Mesenchymal stem cell (in vitro differentiated cells and primary cell): ENCODE measurements at regions not wholly inside any gene's neighbourhood (a gene's known extent, or its start where the extent isn't known, plus 50 kb on each side); places are given as distances from the start of the nearest gene placed in this dataset.

ENCODE experiments used
- DNase-seq: peaks from one replicate; pipeline ENCODE4 v3.0.0-alpha.2; 2013
- H2AFZ ChIP-seq: one replicate; pipeline ENCODE4 v1.6.1; 2013; ENCODE audit warnings: low read depth, mild to moderate bottlenecking, control low read depth, inconsistent platforms, low read length, moderate library complexity
- H2AK5ac ChIP-seq: 2 replicates; pipeline ENCODE4 v1.6.1; 2013; ENCODE audit warnings: low read length, moderate library complexity, mild to moderate bottlenecking, inconsistent platforms; ENCODE audit not compliant: severe bottlenecking
- H2BK120ac ChIP-seq: one replicate; pipeline ENCODE4 v1.6.1; 2013; ENCODE audit warnings: low read depth, mild to moderate bottlenecking, inconsistent platforms, low read length, moderate library complexity
- H2BK12ac ChIP-seq, 2 experiments: one replicate each; pipeline ENCODE4 v1.6.1; 2013; ENCODE audit warnings: inconsistent platforms in 2 of 2, low read length in 2 of 2, mild to moderate bottlenecking in 2 of 2, moderate library complexity in 2 of 2, control low read depth in 1 of 2
- H2BK15ac ChIP-seq: one replicate; pipeline ENCODE4 v1.6.1; 2013; ENCODE audit warnings: mild to moderate bottlenecking, low read depth, inconsistent platforms; ENCODE audit not compliant: poor library complexity, severe bottlenecking
- H2BK5ac ChIP-seq: 2 replicates; pipeline ENCODE4 v1.6.1; 2013; ENCODE audit warnings: low read depth, mild to moderate bottlenecking, low read length, control low read depth, inconsistent platforms; ENCODE audit not compliant: poor library complexity, severe bottlenecking
- H3K14ac ChIP-seq, 2 experiments: one replicate each; pipeline ENCODE4 v1.6.1; 2013; ENCODE audit warnings: inconsistent platforms in 2 of 2, low read length in 2 of 2, control low read depth in 1 of 2, mild to moderate bottlenecking in 1 of 2, moderate library complexity in 1 of 2
- H3K18ac ChIP-seq, 2 experiments: one replicate each; pipeline ENCODE4 v1.6.1; 2013; ENCODE audit warnings: inconsistent platforms in 2 of 2, low read length in 2 of 2, control low read depth in 1 of 2, low read depth in 1 of 2, mild to moderate bottlenecking in 1 of 2
- H3K23ac ChIP-seq, 2 experiments: one replicate each; pipeline ENCODE4 v1.6.1; 2013; ENCODE audit warnings: inconsistent platforms in 2 of 2, low read length in 2 of 2, mild to moderate bottlenecking in 2 of 2, moderate library complexity in 2 of 2, control low read depth in 1 of 2
- H3K27ac ChIP-seq: 2 replicates; pipeline ENCODE4 v1.5.1; 2013; ENCODE audit warnings: mild to moderate bottlenecking, moderate library complexity, low read length, control low read depth, inconsistent platforms; ENCODE audit not compliant: poor library complexity, severe bottlenecking
- H3K27me3 ChIP-seq, 2 experiments: 2 replicates each; pipeline versions ENCODE4 v1.6.1 to v1.7.0; 2013; ENCODE audit warnings: low read length in 2 of 2, mild to moderate bottlenecking in 2 of 2, moderate library complexity in 2 of 2, control low read depth in 1 of 2, inconsistent platforms in 1 of 2; ENCODE audit not compliant: control insufficient read depth in 1 of 2, insufficient read depth in 1 of 2
- H3K36me3 ChIP-seq, 2 experiments: 2 replicates each; pipeline versions ENCODE4 v1.6.1 to v1.7.0; 2013; ENCODE audit warnings: low read length in 2 of 2, control low read depth in 1 of 2, inconsistent platforms in 1 of 2, low read depth in 1 of 2, mild to moderate bottlenecking in 1 of 2; ENCODE audit not compliant: insufficient read depth in 2 of 2, control insufficient read depth in 1 of 2
- H3K4ac ChIP-seq, 2 experiments: one replicate each; pipeline ENCODE4 v1.6.1; 2013; ENCODE audit warnings: inconsistent platforms in 2 of 2, low read length in 2 of 2, mild to moderate bottlenecking in 2 of 2, moderate library complexity in 2 of 2, control low read depth in 1 of 2, low read depth in 1 of 2
- H3K4me1 ChIP-seq: 2 replicates; pipeline ENCODE4 v1.6.1; 2013; ENCODE audit warnings: low read depth, low read length, control low read depth; ENCODE audit not compliant: control insufficient read depth, insufficient read depth
- H3K4me2 ChIP-seq: 2 replicates; pipeline ENCODE4 v1.6.1; 2013; ENCODE audit warnings: low read length, mild to moderate bottlenecking, inconsistent platforms; ENCODE audit not compliant: poor library complexity, severe bottlenecking
- H3K4me3 ChIP-seq, 2 experiments: 2 replicates each; pipeline versions ENCODE4 v1.5.1 to v1.7.0; 2013; ENCODE audit warnings: low read length in 2 of 2, mild to moderate bottlenecking in 2 of 2, control low read depth in 1 of 2, low read depth in 1 of 2; ENCODE audit not compliant: insufficient read depth in 1 of 2
- H3K79me1 ChIP-seq: replicated peaks from 2 replicates; pipeline ENCODE4 v1.6.1; 2013; ENCODE audit warnings: mild to moderate bottlenecking, control low read depth, low read length, inconsistent platforms; ENCODE audit not compliant: poor library complexity, severe bottlenecking
- H3K9ac ChIP-seq: 2 replicates; pipeline ENCODE4 v1.7.0; 2013; ENCODE audit warnings: mild to moderate bottlenecking, low read length, moderate library complexity
- H3K9me3 ChIP-seq: 2 replicates; pipeline ENCODE4 v1.7.0; 2013; ENCODE audit warnings: mild to moderate bottlenecking, low read length; ENCODE audit not compliant: control insufficient read depth
- H4K8ac ChIP-seq: one replicate; pipeline ENCODE4 v1.6.1; 2013; ENCODE audit warnings: inconsistent platforms, mild to moderate bottlenecking, low read length, moderate library complexity
- H4K91ac ChIP-seq: one replicate; pipeline ENCODE4 v1.6.1; 2013; ENCODE audit warnings: mild to moderate bottlenecking, low read length, inconsistent platforms
- WGBS: methylation state at CpG from one replicate; pipeline ENCODE4 v1.1.7; 2013; ENCODE audit warnings: mixed read lengths; 5-methylcytosine and 5-hydroxymethylcytosine counted together

DNA sequence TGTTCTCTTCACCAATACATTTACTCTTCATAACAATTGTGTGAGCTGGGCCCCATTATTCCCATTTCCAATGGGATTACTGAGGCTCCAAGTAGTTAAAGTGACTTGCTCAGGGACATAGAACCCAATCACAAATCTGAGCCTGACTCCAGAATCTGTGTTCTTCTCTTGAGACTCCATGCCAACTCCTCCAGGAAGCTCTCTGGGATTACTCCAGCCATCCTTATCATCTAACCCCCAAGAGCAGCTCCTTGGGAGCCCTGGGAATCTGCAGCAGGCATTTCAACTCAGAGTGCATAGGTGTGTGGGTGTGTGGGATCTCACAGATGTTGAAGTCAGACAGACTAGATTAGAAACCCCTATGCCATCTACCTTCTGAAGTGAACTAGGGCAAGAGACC lies 131.4 kb upstream of the BOD1 start:
- H3K4ac ChIP-seq = no peak overlapping the region
- H3K36me3 ChIP-seq = no peaks in the 10 kb centered on the region
- H3K9ac ChIP-seq = no peak overlapping the region
- no peaks in the 10 kb centered on the region for H3K9me3 ChIP-seq
- H3K14ac ChIP-seq = no peak overlapping the region
- no peak overlapping the region for H3K4me3 ChIP-seq
- no peaks in the 10 kb centered on the region for H3K27me3 ChIP-seq
- no peak overlapping the region for H2BK15ac ChIP-seq
- no peaks in the 10 kb centered on the region for H3K79me1 ChIP-seq
- no peak overlapping the region for H3K18ac ChIP-seq
- no peak overlapping the region for H2AK5ac ChIP-seq
- H2BK120ac ChIP-seq = no peak overlapping the region
- no peak overlapping the region for H3K23ac ChIP-seq
- H3K4me2 ChIP-seq = no peak overlapping the region
- no peak overlapping the region for H2BK12ac ChIP-seq
- no peak overlapping the region for H3K27ac ChIP-seq
- no peak overlapping the region for H4K91ac ChIP-seq
- no peak for DNase-seq
- H4K8ac ChIP-seq = no peak overlapping the region
- H3K4me1 ChIP-seq = peaks cover 1% of the 10 kb centered on the region
- H2AFZ ChIP-seq = no peak overlapping the region
- H2BK5ac ChIP-seq = no peak overlapping the region

DNA sequence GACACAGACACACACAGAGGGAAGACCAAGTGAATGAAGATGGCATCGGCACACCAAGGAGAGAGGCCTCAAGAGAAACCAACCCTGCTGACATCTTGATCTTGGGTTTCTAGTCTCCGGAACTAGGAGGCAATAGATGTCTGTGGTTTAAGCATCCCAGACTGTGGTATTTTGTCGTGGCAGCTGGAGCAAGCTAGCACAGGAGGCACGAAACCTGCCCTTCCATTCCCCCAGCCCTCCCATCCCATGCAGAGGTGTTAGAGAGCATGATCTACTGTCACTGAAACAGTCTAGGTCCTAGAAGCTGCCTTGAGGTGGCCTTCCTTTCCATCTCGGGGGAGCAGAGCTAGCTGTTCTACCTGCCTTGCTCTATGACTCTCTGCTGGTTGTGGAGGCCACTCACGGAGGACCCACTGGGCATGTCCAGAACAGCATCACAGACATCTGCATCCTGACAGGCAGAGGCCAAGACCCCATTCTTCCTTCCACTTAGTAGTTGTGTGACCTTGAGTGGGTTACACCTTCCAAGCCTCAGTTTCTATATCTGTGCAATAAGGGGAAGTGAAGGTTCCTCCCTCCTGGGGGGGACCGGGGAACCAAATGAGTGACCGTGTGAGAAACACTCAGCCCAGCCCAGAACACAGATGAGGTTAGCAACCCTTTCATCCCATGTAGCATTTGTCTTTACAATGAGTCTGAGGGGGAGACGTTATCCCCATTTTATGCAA lies 134.3 kb upstream of the BOD1 start:
- H3K27ac ChIP-seq = no peak overlapping the region
- no peak overlapping the region for H2BK12ac ChIP-seq
- DNase-seq = no peak
- H3K23ac ChIP-seq = no peak overlapping the region
- H3K27me3 ChIP-seq = no peaks in the 10 kb centered on the region
- no peak overlapping the region for H2AFZ ChIP-seq
- no peak overlapping the region for H4K91ac ChIP-seq
- 94% methylated on average over 7 of the region's 9 CpGs for WGBS
- H3K18ac ChIP-seq = no peak overlapping the region
- no peak overlapping the region for H2BK15ac ChIP-seq
- H3K4ac ChIP-seq = no peak overlapping the region
- H2BK5ac ChIP-seq = no peak overlapping the region
- no peaks in the 10 kb centered on the region for H3K36me3 ChIP-seq
- peaks cover 6% of the 10 kb centered on the region for H3K4me1 ChIP-seq
- H3K9me3 ChIP-seq = no peaks in the 10 kb centered on the region
- H2BK120ac ChIP-seq = no peak overlapping the region
- no peak overlapping the region for H3K4me3 ChIP-seq
- H3K79me1 ChIP-seq = no peaks in the 10 kb centered on the region
- no peak overlapping the region for H3K4me2 ChIP-seq
- H3K14ac ChIP-seq = no peak overlapping the region
- no peak overlapping the region for H2AK5ac ChIP-seq
- H3K9ac ChIP-seq = no peak overlapping the region
- no peak overlapping the region for H4K8ac ChIP-seq

DNA sequence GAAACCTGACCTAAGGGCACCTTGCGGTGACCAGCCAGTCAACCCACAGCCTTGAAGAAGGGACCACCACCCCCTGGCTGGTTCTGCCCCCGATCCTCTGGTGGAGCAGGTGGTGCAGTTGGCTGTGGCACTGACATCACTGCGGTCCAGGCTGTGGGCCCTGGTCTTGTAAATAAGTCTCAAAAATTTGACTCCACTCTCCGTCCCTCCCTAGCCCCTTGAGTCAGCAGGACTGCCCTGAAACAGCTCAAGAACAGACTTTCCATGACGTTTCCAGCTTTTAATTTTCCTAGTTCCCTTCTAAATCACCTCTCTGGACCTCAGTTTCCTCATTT lies 134.8 kb upstream of the BOD1 start:
- Histone ChIP-seq H3K4me1 (peaks cover 6% of the 10 kb centered on the region), H3K14ac (no peak overlapping the region), H3K18ac (no peak overlapping the region), H3K4me2 (no peak overlapping the region), H2BK15ac (no peak overlapping the region), H2AK5ac (no peak overlapping the region), H3K79me1 (no peaks in the 10 kb centered on the region), H2BK5ac (no peak overlapping the region), H3K23ac (no peak overlapping the region), H3K9me3 (no peaks in the 10 kb centered on the region), H3K9ac (no peak overlapping the region), H4K8ac (no peak overlapping the region), H2BK12ac (no peak overlapping the region), H3K4ac (no peak overlapping the region), H3K36me3 (no peaks in the 10 kb centered on the region), H2BK120ac (no peak overlapping the region), H3K27me3 (no peaks in the 10 kb centered on the region), H3K27ac (no peak overlapping the region), H3K4me3 (no peak overlapping the region), H4K91ac (no peak overlapping the region), H2AFZ (no peak overlapping the region)
- 78% methylated on average over 4 of the region's 5 CpGs for WGBS
- no peak for DNase-seq

DNA sequence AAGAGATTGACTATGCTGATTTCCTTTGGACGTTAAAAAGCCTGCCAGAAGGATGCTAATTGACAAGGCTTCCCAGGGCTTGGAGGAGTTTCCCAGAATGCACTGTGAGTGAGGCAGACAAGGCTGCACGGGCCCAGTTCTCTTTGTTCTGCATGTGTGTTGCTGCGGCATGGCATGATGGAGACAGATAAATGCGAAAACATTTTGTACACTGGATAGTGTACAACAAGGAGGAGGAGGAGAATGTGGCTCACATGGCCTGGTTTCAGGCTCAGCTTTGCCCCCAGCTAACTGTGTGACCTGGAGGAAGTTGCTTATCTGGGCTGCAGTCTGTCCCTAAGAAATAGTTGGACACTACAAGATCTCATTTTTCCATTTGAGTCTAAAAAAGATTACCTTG lies 135.5 kb upstream of the CPEB4 start:
- Histone ChIP-seq H3K4ac (peak overlapping the region in 1 of 2 experiments; percentile 46), H3K27ac (no peak overlapping the region), H3K27me3 (no peaks in the 10 kb centered on the region), H4K91ac (no peak overlapping the region), H3K9ac (no peak overlapping the region), H2AFZ (no peak overlapping the region), H3K4me3 (no peak overlapping the region), H2BK5ac (no peak overlapping the region), H3K4me1 (peaks cover 6% of the 10 kb centered on the region), H3K18ac (no peak overlapping the region), H2AK5ac (no peak overlapping the region), H4K8ac (no peak overlapping the region), H3K14ac (peak overlapping the region in 1 of 2 experiments; percentile 57), H2BK12ac (no peak overlapping the region), H3K4me2 (no peak overlapping the region), H3K9me3 (no peaks in the 10 kb centered on the region), H2BK15ac (no peak overlapping the region), H2BK120ac (no peak overlapping the region), H3K79me1 (no peaks in the 10 kb centered on the region), H3K23ac (no peak overlapping the region), H3K36me3 (no peaks in the 10 kb centered on the region)
- DNase-seq = no peak
- 91% methylated on average over 4 of the region's 4 CpGs for WGBS
